GM19468 (cell line): ENCODE measurements at regions not wholly inside any gene's neighbourhood (a gene's known extent, or its start where the extent isn't known, plus 50 kb on each side); places are given as distances from the start of the nearest gene placed in this dataset.

Source experiments
- ATAC-seq: cut with Tn5 transposase; IDR thresholded peaks from one replicate; pipeline ENCODE4 v1.9.1; 2021; ENCODE audit warnings: mild to moderate bottlenecking, moderate library complexity, moderate number of reproducible peaks; ENCODE audit not compliant: unreplicated experiment; ENCODE audit errors: extremely low read depth

GRCh38 chr18:43855376-43855775 lies 578.1 kb upstream of the SYT4 start:
- no peak for ATAC-seq

GRCh38 chr18:43863180-43863579 lies 585.9 kb upstream of the SYT4 start:
- ATAC-seq = no peak

- ATAC-seq = no peak
Measured at GRCh38 chr18:43866696-43867095, 589.4 kb upstream of the SYT4 start.

- no peak for ATAC-seq
Measured at GRCh38 chr18:43868497-43868995, 591.3 kb upstream of the SYT4 start.

GRCh38 chr18:43869451-43870008 lies 592.2 kb upstream of the SYT4 start:
- ATAC-seq = no peak

- ATAC-seq = no peak
Measured at GRCh38 chr18:43870626-43871025, 593.3 kb upstream of the SYT4 start.

- no peak for ATAC-seq
Measured at GRCh38 chr18:43875511-43875910, 598.2 kb upstream of the SYT4 start.

GRCh38 chr18:43876286-43876685 lies 599.0 kb upstream of the SYT4 start:
- no peak for ATAC-seq

- no peak for ATAC-seq
Measured at GRCh38 chr18:43876748-43877147, 599.5 kb upstream of the SYT4 start.

- ATAC-seq = no peak
Measured at GRCh38 chr18:43877616-43878321, 600.5 kb upstream of the SYT4 start.

GRCh38 chr18:43879415-43879814 lies 602.1 kb upstream of the SYT4 start:
- no peak for ATAC-seq

GRCh38 chr18:43882358-43883055 lies 605.2 kb upstream of the SYT4 start:
- ATAC-seq = no peak

GRCh38 chr18:43883886-43884285 lies 606.6 kb upstream of the SYT4 start:
- no peak for ATAC-seq

- ATAC-seq = no peak
Measured at GRCh38 chr18:43886341-43886740, 609.1 kb upstream of the SYT4 start.

GRCh38 chr18:43887491-43887890 lies 610.2 kb upstream of the SYT4 start:
- no peak for ATAC-seq

GRCh38 chr18:43888598-43888997 lies 611.3 kb upstream of the SYT4 start:
- ATAC-seq = no peak

- no peak for ATAC-seq
Measured at GRCh38 chr18:43893001-43893637, 615.8 kb upstream of the SYT4 start.

- no peak for ATAC-seq
Measured at GRCh38 chr18:43904209-43904837, 627.0 kb upstream of the SYT4 start.

GRCh38 chr18:43914018-43914417 lies 636.7 kb upstream of the SYT4 start:
- ATAC-seq = no peak

- ATAC-seq = no peak
Measured at GRCh38 chr18:43916984-43917383, 639.7 kb upstream of the SYT4 start.
